ENCODE measurements at regions not wholly inside any gene's neighbourhood (a gene's known extent, or its start where the extent isn't known, plus 50 kb on each side); places are given as distances from the start of the nearest gene placed in this dataset.
"Not testable (repeated sequence)": the region's sequence is repeated elsewhere in the genome, so short reads cannot be mapped to it uniquely, and the experiment has no call there.

DNA sequence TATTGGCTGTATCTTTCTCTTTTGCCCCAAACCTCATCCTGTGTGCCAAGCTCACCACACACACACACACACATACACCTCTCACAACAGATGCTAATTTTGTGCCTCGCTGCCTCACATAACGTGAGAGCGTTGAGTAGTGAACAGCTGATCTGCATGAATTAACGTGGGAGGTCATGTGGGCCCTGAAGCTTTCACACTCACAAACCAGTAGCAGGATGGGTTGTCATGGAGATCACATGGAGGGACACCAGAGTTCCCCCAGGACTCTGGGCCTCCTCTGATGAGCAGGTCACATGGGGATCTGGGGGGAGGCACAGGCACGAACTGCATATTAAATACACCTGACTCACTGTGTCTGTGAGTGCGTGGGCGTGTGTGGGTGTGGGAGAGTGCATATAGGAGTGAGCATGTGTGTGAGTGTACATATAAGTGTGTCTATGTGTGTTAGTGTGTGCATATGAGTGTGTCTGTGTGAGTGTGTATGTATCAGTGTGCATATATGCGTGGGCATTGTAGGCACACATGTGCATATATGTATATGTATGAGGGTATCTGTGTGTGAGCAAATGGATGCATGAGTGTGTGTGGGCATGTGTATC lies 62.7 kb upstream of the SULF2 start:
- H3K4me3 ChIP-seq (ENCODE audit: low read length): no peak overlapping the region
- H3K36me3 ChIP-seq (replicated peaks; ENCODE audit: low read depth, low read length): no peaks in the 10 kb centered on the region
- H3K4me1 ChIP-seq (ENCODE audit: low read length): no peaks in the 10 kb centered on the region
- H4K20me1 ChIP-seq (ENCODE audit: insufficient read depth, low read length): no peaks in the 10 kb centered on the region
- H3K79me2 ChIP-seq (ENCODE audit: low read length): no peaks in the 10 kb centered on the region
- no peak overlapping the region for H3K27ac ChIP-seq (ENCODE audit: low read length)
- TF ChIP-seq, protein P1, sequence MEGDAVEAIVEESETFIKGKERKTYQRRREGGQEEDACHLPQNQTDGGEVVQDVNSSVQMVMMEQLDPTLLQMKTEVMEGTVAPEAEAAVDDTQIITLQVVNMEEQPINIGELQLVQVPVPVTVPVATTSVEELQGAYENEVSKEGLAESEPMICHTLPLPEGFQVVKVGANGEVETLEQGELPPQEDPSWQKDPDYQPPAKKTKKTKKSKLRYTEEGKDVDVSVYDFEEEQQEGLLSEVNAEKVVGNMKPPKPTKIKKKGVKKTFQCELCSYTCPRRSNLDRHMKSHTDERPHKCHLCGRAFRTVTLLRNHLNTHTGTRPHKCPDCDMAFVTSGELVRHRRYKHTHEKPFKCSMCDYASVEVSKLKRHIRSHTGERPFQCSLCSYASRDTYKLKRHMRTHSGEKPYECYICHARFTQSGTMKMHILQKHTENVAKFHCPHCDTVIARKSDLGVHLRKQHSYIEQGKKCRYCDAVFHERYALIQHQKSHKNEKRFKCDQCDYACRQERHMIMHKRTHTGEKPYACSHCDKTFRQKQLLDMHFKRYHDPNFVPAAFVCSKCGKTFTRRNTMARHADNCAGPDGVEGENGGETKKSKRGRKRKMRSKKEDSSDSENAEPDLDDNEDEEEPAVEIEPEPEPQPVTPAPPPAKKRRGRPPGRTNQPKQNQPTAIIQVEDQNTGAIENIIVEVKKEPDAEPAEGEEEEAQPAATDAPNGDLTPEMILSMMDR (IDR thresholded peaks at IDR 0.05; ENCODE audit: low read depth, low read length): no peak
- no peak for TF ChIP-seq EZH2phosphoT487 (IDR thresholded peaks at IDR 0.05; ENCODE audit: low read depth)
- no peak overlapping the region for H3K9ac ChIP-seq (ENCODE audit: low read length)
- no peak overlapping the region for H3K4me2 ChIP-seq (ENCODE audit: low read length)
- no peaks in the 10 kb centered on the region for H3K9me3 ChIP-seq (ENCODE audit: insufficient read depth, low read length)
- H3K27me3 ChIP-seq (ENCODE audit: low read depth, low read length): peaks cover 44% of the 10 kb centered on the region
- no peak overlapping the region for H2AFZ ChIP-seq (ENCODE audit: low read depth, low read length)

DNA sequence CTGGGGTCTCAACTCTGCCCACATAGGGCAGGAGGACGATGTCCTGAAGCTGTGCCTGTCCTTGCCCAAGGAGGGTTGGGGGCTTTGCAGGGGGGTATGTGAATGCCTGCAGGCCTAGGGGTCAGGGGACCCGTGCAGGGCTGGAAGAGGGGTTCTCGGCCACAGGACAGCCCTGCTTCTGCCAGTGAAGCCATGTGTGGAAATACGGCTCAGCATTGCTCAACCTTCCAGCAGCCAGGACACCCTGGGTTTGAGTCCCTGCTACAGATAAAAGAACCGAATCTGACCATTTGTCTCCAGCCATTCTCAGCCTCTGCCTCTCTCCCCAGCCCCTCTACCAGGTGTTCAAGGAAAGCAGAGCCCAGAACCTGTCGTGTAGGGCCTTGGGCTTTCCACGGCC lies 61.9 kb upstream of the SULF2 start:
- H3K4me2 ChIP-seq (ENCODE audit: low read length); H4K20me1 ChIP-seq (ENCODE audit: insufficient read depth, low read length); H3K27ac ChIP-seq (ENCODE audit: low read length); H2AFZ ChIP-seq (ENCODE audit: low read depth, low read length); H3K79me2 ChIP-seq (ENCODE audit: low read length); H3K4me1 ChIP-seq (ENCODE audit: low read length); H3K9me3 ChIP-seq (ENCODE audit: insufficient read depth, low read length); H3K9ac ChIP-seq (ENCODE audit: low read length); H3K4me3 ChIP-seq (ENCODE audit: low read length); H3K36me3 ChIP-seq (replicated peaks; ENCODE audit: low read depth, low read length): not testable (repeated sequence)
- peaks cover 43% of the 10 kb centered on the region for H3K27me3 ChIP-seq (ENCODE audit: low read depth, low read length)

DNA sequence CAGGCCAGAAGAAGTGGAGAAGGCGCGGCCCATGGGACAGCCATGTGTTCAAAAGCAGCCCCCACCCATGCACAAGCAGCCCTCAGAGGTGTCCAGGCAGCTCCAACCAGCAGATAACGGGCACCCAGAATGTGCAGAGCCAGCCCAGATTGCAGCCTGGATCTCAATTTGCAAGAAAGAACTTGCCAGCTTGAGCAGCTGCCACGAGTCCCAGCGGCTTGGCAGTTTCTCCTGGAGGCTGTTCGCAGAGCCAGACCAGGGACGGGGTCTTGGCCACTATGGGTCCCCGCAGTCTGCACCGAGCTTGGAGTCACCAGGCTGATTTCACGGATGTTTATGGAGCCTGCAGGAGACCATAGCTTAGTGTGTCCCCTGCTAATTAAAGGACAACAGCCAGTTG lies 61.4 kb upstream of the SULF2 start:
- H3K36me3 ChIP-seq (replicated peaks; ENCODE audit: low read depth, low read length); H3K9me3 ChIP-seq (ENCODE audit: insufficient read depth, low read length); H4K20me1 ChIP-seq (ENCODE audit: insufficient read depth, low read length); H3K4me2 ChIP-seq (ENCODE audit: low read length); H3K4me1 ChIP-seq (ENCODE audit: low read length); H2AFZ ChIP-seq (ENCODE audit: low read depth, low read length); H3K27ac ChIP-seq (ENCODE audit: low read length); H3K79me2 ChIP-seq (ENCODE audit: low read length); H3K4me3 ChIP-seq (ENCODE audit: low read length); H3K9ac ChIP-seq (ENCODE audit: low read length): not testable (repeated sequence)
- peaks cover 42% of the 10 kb centered on the region for H3K27me3 ChIP-seq (ENCODE audit: low read depth, low read length)

DNA sequence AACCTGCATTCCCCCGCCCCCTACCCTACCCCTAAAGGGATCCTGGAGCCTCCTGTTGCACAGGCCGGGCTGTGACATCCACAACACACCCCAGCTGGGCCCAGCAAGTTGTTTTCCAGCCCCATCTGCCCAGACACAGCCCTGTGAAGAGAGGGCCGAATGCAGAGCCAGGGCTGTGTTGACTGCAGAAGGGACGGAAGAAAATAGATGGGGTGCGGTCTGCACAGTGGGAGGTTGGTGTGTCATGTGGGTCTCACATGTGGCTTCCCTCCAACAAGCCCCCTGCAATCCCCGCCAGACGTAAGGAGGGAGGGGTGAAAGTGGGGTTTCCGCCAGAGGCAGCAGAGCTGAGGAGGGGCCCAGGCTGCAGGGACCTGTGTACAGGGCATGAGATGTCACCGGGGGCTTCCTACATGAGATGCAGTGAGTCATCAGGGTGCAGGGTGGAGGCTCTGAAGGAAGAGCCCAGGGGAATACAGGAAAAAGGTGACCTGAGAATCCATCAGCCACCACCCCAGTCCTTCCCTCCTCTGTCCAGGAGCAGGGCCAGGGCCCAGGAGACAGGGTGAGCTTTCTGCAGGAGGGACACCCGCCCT lies 60.2 kb upstream of the SULF2 start:
- not testable (repeated sequence) for H3K9me3 ChIP-seq (ENCODE audit: insufficient read depth, low read length); H3K36me3 ChIP-seq (replicated peaks; ENCODE audit: low read depth, low read length); H3K4me2 ChIP-seq (ENCODE audit: low read length); H3K9ac ChIP-seq (ENCODE audit: low read length); H2AFZ ChIP-seq (ENCODE audit: low read depth, low read length); H3K4me3 ChIP-seq (ENCODE audit: low read length); H3K4me1 ChIP-seq (ENCODE audit: low read length); H4K20me1 ChIP-seq (ENCODE audit: insufficient read depth, low read length); H3K27ac ChIP-seq (ENCODE audit: low read length); H3K79me2 ChIP-seq (ENCODE audit: low read length)
- peaks cover 43% of the 10 kb centered on the region for H3K27me3 ChIP-seq (ENCODE audit: low read depth, low read length)

DNA sequence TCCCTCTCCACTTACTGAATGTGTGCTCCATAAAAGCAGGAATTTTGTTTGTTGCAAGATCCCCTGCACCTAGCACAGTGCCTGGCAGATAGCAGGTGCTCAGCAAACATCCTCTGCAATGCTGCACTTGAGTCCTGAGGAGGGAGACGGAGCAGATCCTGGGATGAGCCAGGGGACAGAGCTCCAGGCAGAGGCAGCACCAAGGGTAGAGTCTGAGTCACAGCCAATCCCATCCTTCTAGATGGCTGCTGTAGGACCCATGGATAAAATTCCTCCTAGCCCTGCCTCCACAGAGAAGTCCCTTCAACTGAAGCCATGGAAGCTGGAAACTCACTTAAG lies 59.3 kb upstream of the SULF2 start:
- H3K36me3 ChIP-seq (replicated peaks; ENCODE audit: low read depth, low read length); H3K4me2 ChIP-seq (ENCODE audit: low read length); H3K9ac ChIP-seq (ENCODE audit: low read length): not testable (repeated sequence)

DNA sequence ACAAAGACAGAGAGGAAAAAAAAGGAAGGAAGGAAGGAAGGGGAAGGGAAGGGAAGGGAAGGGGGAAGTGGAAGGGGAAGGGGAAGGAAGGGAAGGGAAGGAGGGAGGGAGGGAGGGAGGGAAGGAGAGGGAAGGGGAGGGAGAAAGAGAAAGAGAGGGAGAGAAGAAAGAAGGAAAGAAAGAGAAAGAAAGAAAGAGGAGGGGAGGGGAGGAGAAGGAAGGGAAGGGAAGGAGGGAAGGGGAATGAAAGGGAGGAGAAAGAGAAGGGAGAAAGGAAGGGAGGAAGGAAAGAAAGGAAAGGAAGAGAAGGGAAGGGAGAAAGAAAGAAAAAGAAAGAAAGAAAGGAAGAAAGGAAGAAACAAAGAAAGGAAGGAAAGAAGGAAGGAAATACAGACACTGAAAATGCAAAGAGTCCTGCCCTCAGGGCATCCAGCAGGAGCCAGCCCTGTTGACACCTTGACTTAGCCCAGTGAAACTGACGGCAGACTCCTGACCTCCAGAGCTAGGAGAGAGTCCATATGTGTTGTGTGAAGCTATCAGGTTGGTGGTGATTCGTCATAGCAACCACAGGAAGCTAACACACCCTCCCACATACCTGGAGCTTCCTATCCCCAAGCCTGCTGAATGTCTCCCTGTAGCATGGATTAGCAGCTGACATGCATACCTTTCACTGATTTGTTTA lies 58.7 kb upstream of the SULF2 start:
- Histone ChIP-seq H3K79me2 (ENCODE audit: low read length) (no peaks in the 10 kb centered on the region), H3K4me1 (ENCODE audit: low read length) (no peaks in the 10 kb centered on the region), H3K27ac (ENCODE audit: low read length) (no peak overlapping the region), H4K20me1 (ENCODE audit: insufficient read depth, low read length) (no peaks in the 10 kb centered on the region), H3K9ac (ENCODE audit: low read length) (no peak overlapping the region), H3K4me3 (ENCODE audit: low read length) (no peak overlapping the region), H2AFZ (ENCODE audit: low read depth, low read length) (no peak overlapping the region), H3K4me2 (ENCODE audit: low read length) (no peak overlapping the region), H3K36me3 (replicated peaks; ENCODE audit: low read depth, low read length) (no peaks in the 10 kb centered on the region), H3K27me3 (ENCODE audit: low read depth, low read length) (peaks cover 32% of the 10 kb centered on the region), H3K9me3 (ENCODE audit: insufficient read depth, low read length) (no peaks in the 10 kb centered on the region)
- no peak for TF ChIP-seq EZH2phosphoT487 (IDR thresholded peaks at IDR 0.05; ENCODE audit: low read depth)
- TF ChIP-seq, protein P1 (IDR thresholded peaks at IDR 0.05; ENCODE audit: low read depth, low read length): no peak

More for the DNA sequence above, 59.3 kb upstream of the SULF2 start:
- peaks cover 37% of the 10 kb centered on the region for H3K27me3 ChIP-seq (ENCODE audit: low read depth, low read length)
- H3K9me3 ChIP-seq (ENCODE audit: insufficient read depth, low read length); H3K79me2 ChIP-seq (ENCODE audit: low read length); H3K27ac ChIP-seq (ENCODE audit: low read length); H3K4me3 ChIP-seq (ENCODE audit: low read length); H3K4me1 ChIP-seq (ENCODE audit: low read length); H4K20me1 ChIP-seq (ENCODE audit: insufficient read depth, low read length); H2AFZ ChIP-seq (ENCODE audit: low read depth, low read length): not testable (repeated sequence)

DNA sequence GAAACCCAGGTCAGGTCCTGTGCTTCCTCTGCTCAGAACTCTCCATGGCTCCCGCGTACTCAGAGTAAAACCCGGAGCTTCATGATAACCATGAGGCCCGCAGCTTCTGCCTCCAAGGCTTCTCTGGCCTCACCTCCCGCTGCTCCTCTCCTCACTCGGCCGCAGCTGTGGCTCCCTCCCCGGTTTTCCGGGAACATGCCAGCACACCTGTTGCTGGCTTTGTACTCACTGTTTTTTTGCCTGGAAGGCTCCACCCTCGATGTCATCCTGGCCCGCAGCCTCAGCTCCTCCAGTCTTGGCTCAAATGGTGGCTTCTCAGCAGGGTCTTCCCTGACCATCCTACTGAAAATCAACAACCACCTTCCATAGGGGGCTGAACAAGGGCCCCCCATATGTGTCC lies 57.7 kb upstream of the SULF2 start:
- not testable (repeated sequence) for H3K4me1 ChIP-seq (ENCODE audit: low read length); H3K36me3 ChIP-seq (replicated peaks; ENCODE audit: low read depth, low read length); H3K4me3 ChIP-seq (ENCODE audit: low read length); H3K4me2 ChIP-seq (ENCODE audit: low read length); H4K20me1 ChIP-seq (ENCODE audit: insufficient read depth, low read length); H3K9ac ChIP-seq (ENCODE audit: low read length); H3K79me2 ChIP-seq (ENCODE audit: low read length); H3K9me3 ChIP-seq (ENCODE audit: insufficient read depth, low read length); H2AFZ ChIP-seq (ENCODE audit: low read depth, low read length); H3K27ac ChIP-seq (ENCODE audit: low read length)
- H3K27me3 ChIP-seq (ENCODE audit: low read depth, low read length): peaks cover 24% of the 10 kb centered on the region

DNA sequence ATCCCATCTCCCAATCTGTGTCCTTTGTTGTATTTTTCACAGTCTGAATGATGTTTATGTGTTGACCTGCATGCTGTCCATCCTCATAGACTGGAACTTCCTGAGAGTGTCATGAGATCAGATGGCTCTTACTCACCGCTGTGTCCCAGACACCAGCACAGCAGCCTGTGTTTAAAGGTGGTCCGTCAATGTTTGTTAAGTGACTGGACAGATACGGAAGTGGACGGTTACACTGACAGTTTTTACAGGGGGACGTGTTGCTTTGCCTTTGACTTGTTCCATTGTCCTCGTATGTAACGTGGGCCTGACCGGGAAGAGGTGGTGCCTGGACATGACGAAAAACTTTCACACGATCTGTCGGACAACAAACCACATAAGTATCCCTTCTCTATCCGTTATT lies 56.7 kb upstream of the SULF2 start:
- not testable (repeated sequence) for H3K9ac ChIP-seq (ENCODE audit: low read length); H2AFZ ChIP-seq (ENCODE audit: low read depth, low read length); H3K4me3 ChIP-seq (ENCODE audit: low read length); H3K79me2 ChIP-seq (ENCODE audit: low read length); H3K9me3 ChIP-seq (ENCODE audit: insufficient read depth, low read length); H3K4me1 ChIP-seq (ENCODE audit: low read length); H3K36me3 ChIP-seq (replicated peaks; ENCODE audit: low read depth, low read length); H3K27ac ChIP-seq (ENCODE audit: low read length); H3K4me2 ChIP-seq (ENCODE audit: low read length); H4K20me1 ChIP-seq (ENCODE audit: insufficient read depth, low read length)
- H3K27me3 ChIP-seq (ENCODE audit: low read depth, low read length): peaks cover 18% of the 10 kb centered on the region
